CD8-positive, alpha-beta memory T cell (primary cell): ENCODE measurements at regions not wholly inside any gene's neighbourhood (a gene's known extent, or its start where the extent isn't known, plus 50 kb on each side); places are given as distances from the start of the nearest gene placed in this dataset.

ENCODE experiments used
- CTCF ChIA-PET: fragments of 350-600 bp; sonication (Branson Sonifier 250); formaldehyde crosslinking; loops from one replicate; lab custom pipeline; 2021; ENCODE audit warnings: antibody characterized with exemption; lab: Charles Lee
- POLR2A ChIA-PET: fragments of 350-600 bp; sonication (Branson Sonifier 250); formaldehyde crosslinking; loops from one replicate; lab custom pipeline; 2021; ENCODE audit warnings: antibody characterized with exemption; lab: Charles Lee
- DNase-seq, 5 donors: peaks; one replicate each; pipeline versions ENCODE4 v3.0.0 to v3.0.0-alpha.2; 2020 to 2022; ENCODE audit warnings: mixed read lengths in 1 of 5
- H3K27ac ChIP-seq: one replicate; pipeline ENCODE4 v1.7.0; 2013; ENCODE audit warnings: low read depth, mild to moderate bottlenecking, low read length, moderate library complexity
- H3K27me3 ChIP-seq: 2 replicates; pipeline ENCODE4 v1.7.0; 2013; ENCODE audit warnings: low read length, mild to moderate bottlenecking; ENCODE audit not compliant: insufficient read depth, poor library complexity, severe bottlenecking
- H3K36me3 ChIP-seq: 2 replicates; pipeline ENCODE4 v1.7.0; 2013; ENCODE audit warnings: mild to moderate bottlenecking, low read length, moderate library complexity; ENCODE audit not compliant: insufficient read depth
- H3K4me1 ChIP-seq: 2 replicates; pipeline ENCODE4 v1.7.0; 2013; ENCODE audit warnings: mild to moderate bottlenecking, low read length, moderate library complexity; ENCODE audit not compliant: insufficient read depth
- H3K4me3 ChIP-seq: 2 replicates; pipeline ENCODE4 v1.7.0; 2013; ENCODE audit warnings: mild to moderate bottlenecking, low read length
- H3K9me3 ChIP-seq: 2 replicates; pipeline ENCODE4 v1.7.0; 2013; ENCODE audit warnings: mild to moderate bottlenecking, low read length
- H3K27ac Mint-ChIP-seq, 8 donors: one replicate each; pipeline ENCODE4 v1.8.0; 2020 to 2021; ENCODE audit warnings: mixed read lengths in 8 of 8, mild to moderate bottlenecking in 6 of 8, inconsistent platforms in 3 of 8, moderate library complexity in 3 of 8
- H3K27me3 Mint-ChIP-seq, 2 donors: one replicate each; pipeline ENCODE4 v1.8.0; 2020 to 2021; ENCODE audit warnings: mixed read lengths in 2 of 2, mild to moderate bottlenecking in 1 of 2, moderate library complexity in 1 of 2
- H3K36me3 Mint-ChIP-seq, 3 donors: one replicate each; pipeline ENCODE4 v1.8.0; 2020 to 2021; ENCODE audit warnings: mixed read lengths in 3 of 3, inconsistent platforms in 1 of 3, mild to moderate bottlenecking in 1 of 3
- H3K4me1 Mint-ChIP-seq, 3 donors: one replicate each; pipeline ENCODE4 v1.8.0; 2020 to 2021; ENCODE audit warnings: mixed read lengths in 3 of 3, inconsistent platforms in 1 of 3, mild to moderate bottlenecking in 1 of 3
- H3K4me3 Mint-ChIP-seq, 7 donors: one replicate each; pipeline ENCODE4 v1.8.0; 2020 to 2021; ENCODE audit warnings: mixed read lengths in 7 of 7, mild to moderate bottlenecking in 6 of 7, moderate library complexity in 4 of 7, inconsistent platforms in 2 of 7
- H3K9me3 Mint-ChIP-seq, 5 donors: one replicate each; pipeline ENCODE4 v1.8.0; 2020 to 2022; ENCODE audit warnings: mixed read lengths in 5 of 5, mild to moderate bottlenecking in 3 of 5, moderate library complexity in 2 of 5, inconsistent platforms in 1 of 5

- no peak for DNase-seq
- no peak overlapping the region for H3K27ac ChIP-seq
- H3K4me1 Mint-ChIP-seq = no peaks in the 10 kb centered on the region
- H3K27ac Mint-ChIP-seq = no peak overlapping the region
- H3K4me3 ChIP-seq = no peak overlapping the region
- H3K9me3 Mint-ChIP-seq = peaks cover 0 to 19% (median under 1%) of the 10 kb centered on the region in 5 donors
- H3K36me3 ChIP-seq = no peaks in the 10 kb centered on the region
- ChIA-PET CTCF (no interaction called here), POLR2A (no interaction called here)
- no peaks in the 10 kb centered on the region for H3K4me1 ChIP-seq
- peaks cover 0 to 2% of the 10 kb centered on the region in 2 donors for H3K27me3 Mint-ChIP-seq
- H3K27me3 ChIP-seq = no peaks in the 10 kb centered on the region
- no peaks in the 10 kb centered on the region for H3K9me3 ChIP-seq
- H3K36me3 Mint-ChIP-seq = no peaks in the 10 kb centered on the region
- no peak overlapping the region for H3K4me3 Mint-ChIP-seq
Measured at GRCh38 chr5:125611541-125611940, 811.7 kb upstream of the GRAMD2B start.

GRCh38 chr5:125612181-125612721 is 811.0 kb upstream of the GRAMD2B start:
- H3K36me3 ChIP-seq = no peaks in the 10 kb centered on the region
- CTCF ChIA-PET = no interaction called here
- peak overlapping the region in 1 of 8 donors; percentile 87 for H3K27ac Mint-ChIP-seq

GRCh38 chr5:125612776-125613175 is 810.4 kb upstream of the GRAMD2B start:
- no peak overlapping the region for H3K4me3 ChIP-seq
- Mint-ChIP-seq H3K36me3 (no peaks in the 10 kb centered on the region), H3K27me3 (peaks cover 0 to 2% of the 10 kb centered on the region in 2 donors), H3K4me1 (no peaks in the 10 kb centered on the region), H3K4me3 (no peak overlapping the region), H3K9me3 (peaks cover 0 to 12% (median 0%) of the 10 kb centered on the region in 5 donors), H3K27ac (peak overlapping the region in 1 of 8 donors; percentile 87)
- H3K27ac ChIP-seq = no peak overlapping the region
- no peaks in the 10 kb centered on the region for H3K36me3 ChIP-seq
- no peaks in the 10 kb centered on the region for H3K9me3 ChIP-seq
- POLR2A ChIA-PET = no interaction called here
- DNase-seq = no peak
- CTCF ChIA-PET = no interaction called here
- no peaks in the 10 kb centered on the region for H3K27me3 ChIP-seq
- no peaks in the 10 kb centered on the region for H3K4me1 ChIP-seq

More at GRCh38 chr5:125612181-125612721, 811.0 kb upstream of the GRAMD2B start:
- POLR2A ChIA-PET = no interaction called here
- no peak for DNase-seq
- H3K27me3 Mint-ChIP-seq = peaks cover 0 to 2% of the 10 kb centered on the region in 2 donors
- H3K27me3 ChIP-seq = no peaks in the 10 kb centered on the region
- H3K4me1 Mint-ChIP-seq = no peaks in the 10 kb centered on the region
- no peak overlapping the region for H3K27ac ChIP-seq
- no peaks in the 10 kb centered on the region for H3K9me3 ChIP-seq
- H3K36me3 Mint-ChIP-seq = no peaks in the 10 kb centered on the region
- no peak overlapping the region for H3K4me3 ChIP-seq
- no peaks in the 10 kb centered on the region for H3K4me1 ChIP-seq
- H3K9me3 Mint-ChIP-seq = peaks cover 0 to 14% (median 0%) of the 10 kb centered on the region in 5 donors
- H3K4me3 Mint-ChIP-seq = no peak overlapping the region

GRCh38 chr5:125630237-125630636 is 793.0 kb upstream of the GRAMD2B start:
- Mint-ChIP-seq H3K27ac (no peak overlapping the region), H3K36me3 (no peaks in the 10 kb centered on the region), H3K27me3 (no peaks in the 10 kb centered on the region), H3K4me3 (no peak overlapping the region), H3K4me1 (no peaks in the 10 kb centered on the region), H3K9me3 (peaks cover 4 to 33% (median 11%) of the 10 kb centered on the region in 5 donors)
- no peaks in the 10 kb centered on the region for H3K27me3 ChIP-seq
- DNase-seq = no peak
- no peaks in the 10 kb centered on the region for H3K36me3 ChIP-seq
- H3K27ac ChIP-seq = no peak overlapping the region
- CTCF ChIA-PET = no interaction called here
- POLR2A ChIA-PET = no interaction called here
- H3K4me3 ChIP-seq = no peak overlapping the region
- no peaks in the 10 kb centered on the region for H3K4me1 ChIP-seq
- H3K9me3 ChIP-seq = no peaks in the 10 kb centered on the region

GRCh38 chr5:125633523-125633922 is 789.7 kb upstream of the GRAMD2B start:
- Histone ChIP-seq H3K4me1 (no peaks in the 10 kb centered on the region), H3K9me3 (no peaks in the 10 kb centered on the region), H3K27ac (no peak overlapping the region), H3K36me3 (no peaks in the 10 kb centered on the region), H3K4me3 (no peak overlapping the region), H3K27me3 (no peaks in the 10 kb centered on the region)
- H3K27ac Mint-ChIP-seq = no peak overlapping the region
- no peaks in the 10 kb centered on the region for H3K27me3 Mint-ChIP-seq
- no peak overlapping the region for H3K4me3 Mint-ChIP-seq
- H3K36me3 Mint-ChIP-seq = no peaks in the 10 kb centered on the region
- ChIA-PET POLR2A (no interaction called here), CTCF (no interaction called here)
- no peak for DNase-seq
- no peaks in the 10 kb centered on the region for H3K4me1 Mint-ChIP-seq
- H3K9me3 Mint-ChIP-seq = peaks cover 4 to 36% (median 8%) of the 10 kb centered on the region in 5 donors

- Histone ChIP-seq H3K9me3 (no peaks in the 10 kb centered on the region), H3K27ac (no peak overlapping the region), H3K4me1 (no peaks in the 10 kb centered on the region), H3K4me3 (no peak overlapping the region), H3K36me3 (no peaks in the 10 kb centered on the region), H3K27me3 (no peaks in the 10 kb centered on the region)
- H3K4me3 Mint-ChIP-seq = no peak overlapping the region
- ChIA-PET POLR2A (no interaction called here), CTCF (no interaction called here)
- H3K4me1 Mint-ChIP-seq = no peaks in the 10 kb centered on the region
- H3K9me3 Mint-ChIP-seq = peaks cover 4 to 32% (median 8%) of the 10 kb centered on the region in 5 donors
- no peaks in the 10 kb centered on the region for H3K36me3 Mint-ChIP-seq
- no peak overlapping the region for H3K27ac Mint-ChIP-seq
- DNase-seq = no peak
- no peaks in the 10 kb centered on the region for H3K27me3 Mint-ChIP-seq
Measured at GRCh38 chr5:125634216-125634835, 788.9 kb upstream of the GRAMD2B start.

GRCh38 chr5:125639858-125640257 is 783.4 kb upstream of the GRAMD2B start:
- ChIA-PET CTCF (no interaction called here), POLR2A (no interaction called here)
- Histone ChIP-seq H3K4me1 (no peaks in the 10 kb centered on the region), H3K27ac (no peak overlapping the region), H3K4me3 (no peak overlapping the region), H3K36me3 (no peaks in the 10 kb centered on the region), H3K9me3 (no peaks in the 10 kb centered on the region), H3K27me3 (no peaks in the 10 kb centered on the region)
- H3K27ac Mint-ChIP-seq = no peak overlapping the region
- H3K27me3 Mint-ChIP-seq = no peaks in the 10 kb centered on the region
- H3K4me3 Mint-ChIP-seq = no peak overlapping the region
- no peak for DNase-seq
- H3K36me3 Mint-ChIP-seq = no peaks in the 10 kb centered on the region
- H3K9me3 Mint-ChIP-seq = peaks cover 5 to 41% (median 17%) of the 10 kb centered on the region in 5 donors
- H3K4me1 Mint-ChIP-seq = no peaks in the 10 kb centered on the region

GRCh38 chr5:125652761-125653160 is 770.4 kb upstream of the GRAMD2B start:
- CTCF ChIA-PET = no interaction called here
- peaks cover 2 to 25% (median 7%) of the 10 kb centered on the region in 5 donors for H3K9me3 Mint-ChIP-seq

More at GRCh38 chr5:125652761-125653160, 770.4 kb upstream of the GRAMD2B start:
- Mint-ChIP-seq H3K4me3 (no peak overlapping the region), H3K36me3 (no peaks in the 10 kb centered on the region), H3K27me3 (no peaks in the 10 kb centered on the region), H3K4me1 (no peaks in the 10 kb centered on the region), H3K27ac (no peak overlapping the region)
- POLR2A ChIA-PET = no interaction called here
- no peak for DNase-seq
- H3K4me1 ChIP-seq = no peaks in the 10 kb centered on the region
- H3K4me3 ChIP-seq = no peak overlapping the region
- no peaks in the 10 kb centered on the region for H3K27me3 ChIP-seq
- H3K27ac ChIP-seq = no peak overlapping the region
- H3K36me3 ChIP-seq = no peaks in the 10 kb centered on the region
- no peaks in the 10 kb centered on the region for H3K9me3 ChIP-seq
